PC-3 (cell line): ENCODE measurements at regions not wholly inside any gene's neighbourhood (a gene's known extent, or its start where the extent isn't known, plus 50 kb on each side); places are given as distances from the start of the nearest gene placed in this dataset.

ENCODE experiments used
- CTCF ChIP-seq: fragments of 300-600 bp; sonication (generic); conservative IDR thresholded peaks from 2 replicates; pipeline ENCODE4 v1.5.1; 2017; ENCODE audit warnings: antibody characterized with exemption, low read depth, mild to moderate bottlenecking, low read length
- EZH2 ChIP-seq: fragments of 300-600 bp; sonication (generic); IDR thresholded peaks from one replicate; pipeline ENCODE4 v1.6.1; 2017; ENCODE audit warnings: antibody characterized with exemption, mild to moderate bottlenecking, low read length; ENCODE audit not compliant: unreplicated experiment
- EZH2phosphoT487 ChIP-seq: fragments of 300-600 bp; sonication (generic); IDR thresholded peaks from 2 replicates; pipeline ENCODE4 v1.6.1; 2018; ENCODE audit warnings: mild to moderate bottlenecking, antibody characterized with exemption, low read length, borderline replicate concordance

GRCh38 chr16:77569406-77569805 is 134.6 kb upstream of the ADAMTS18 start:
- no peak for TF ChIP-seq CTCF
- TF ChIP-seq EZH2 = no peak
- no peak for TF ChIP-seq EZH2phosphoT487
